ENCODE measurements at regions not wholly inside any gene's neighbourhood (a gene's known extent, or its start where the extent isn't known, plus 50 kb on each side); places are given as distances from the start of the nearest gene placed in this dataset.

- TF ChIP-seq, protein P1, sequence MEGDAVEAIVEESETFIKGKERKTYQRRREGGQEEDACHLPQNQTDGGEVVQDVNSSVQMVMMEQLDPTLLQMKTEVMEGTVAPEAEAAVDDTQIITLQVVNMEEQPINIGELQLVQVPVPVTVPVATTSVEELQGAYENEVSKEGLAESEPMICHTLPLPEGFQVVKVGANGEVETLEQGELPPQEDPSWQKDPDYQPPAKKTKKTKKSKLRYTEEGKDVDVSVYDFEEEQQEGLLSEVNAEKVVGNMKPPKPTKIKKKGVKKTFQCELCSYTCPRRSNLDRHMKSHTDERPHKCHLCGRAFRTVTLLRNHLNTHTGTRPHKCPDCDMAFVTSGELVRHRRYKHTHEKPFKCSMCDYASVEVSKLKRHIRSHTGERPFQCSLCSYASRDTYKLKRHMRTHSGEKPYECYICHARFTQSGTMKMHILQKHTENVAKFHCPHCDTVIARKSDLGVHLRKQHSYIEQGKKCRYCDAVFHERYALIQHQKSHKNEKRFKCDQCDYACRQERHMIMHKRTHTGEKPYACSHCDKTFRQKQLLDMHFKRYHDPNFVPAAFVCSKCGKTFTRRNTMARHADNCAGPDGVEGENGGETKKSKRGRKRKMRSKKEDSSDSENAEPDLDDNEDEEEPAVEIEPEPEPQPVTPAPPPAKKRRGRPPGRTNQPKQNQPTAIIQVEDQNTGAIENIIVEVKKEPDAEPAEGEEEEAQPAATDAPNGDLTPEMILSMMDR (IDR thresholded peaks at IDR 0.05): no peak
- TF ChIP-seq POLR2A (IDR thresholded peaks at IDR 0.05): no peak
Measured at GRCh38 chr3:71942432-71943187, 157.7 kb upstream of the PROK2 start.
